ENCODE measurements at regions not wholly inside any gene's neighbourhood (a gene's known extent, or its start where the extent isn't known, plus 50 kb on each side); places are given as distances from the start of the nearest gene placed in this dataset.

GRCh38 chr6:159113223-159113622 lies 56.0 kb upstream of the FNDC1 start (continued):
- TF ChIP-seq CHD7 (IDR thresholded peaks at IDR 0.05; ENCODE audit: insufficient replicate concordance, low read length): no peak
- no peak for TF ChIP-seq KDM5A (IDR thresholded peaks at IDR 0.05; ENCODE audit: low read length)
- TF ChIP-seq POU5F1 (IDR thresholded peaks at IDR 0.05; ENCODE audit: low read depth, low read length): no peak

Data from H1 (cell line).